ENCODE measurements at regions not wholly inside any gene's neighbourhood (a gene's known extent, or its start where the extent isn't known, plus 50 kb on each side); places are given as distances from the start of the nearest gene placed in this dataset.

GRCh38 chr4:81833576-81833975, 361.9 kb upstream of the RASGEF1B start:
- Mint-ChIP-seq H3K4me1 (no peaks in the 10 kb centered on the region), H3K27me3 (ENCODE audit: low read depth) (peaks cover 2% of the 10 kb centered on the region), H3K4me3 (no peak overlapping the region), H3K27ac (no peak overlapping the region), H3K36me3 (no peaks in the 10 kb centered on the region), H3K9me3 (no peaks in the 10 kb centered on the region)
- no peak for DNase-seq (ENCODE audit: low spot score in 2 of 2, unreplicated experiment in 2 of 2)
- TF ChIP-seq, protein P1, sequence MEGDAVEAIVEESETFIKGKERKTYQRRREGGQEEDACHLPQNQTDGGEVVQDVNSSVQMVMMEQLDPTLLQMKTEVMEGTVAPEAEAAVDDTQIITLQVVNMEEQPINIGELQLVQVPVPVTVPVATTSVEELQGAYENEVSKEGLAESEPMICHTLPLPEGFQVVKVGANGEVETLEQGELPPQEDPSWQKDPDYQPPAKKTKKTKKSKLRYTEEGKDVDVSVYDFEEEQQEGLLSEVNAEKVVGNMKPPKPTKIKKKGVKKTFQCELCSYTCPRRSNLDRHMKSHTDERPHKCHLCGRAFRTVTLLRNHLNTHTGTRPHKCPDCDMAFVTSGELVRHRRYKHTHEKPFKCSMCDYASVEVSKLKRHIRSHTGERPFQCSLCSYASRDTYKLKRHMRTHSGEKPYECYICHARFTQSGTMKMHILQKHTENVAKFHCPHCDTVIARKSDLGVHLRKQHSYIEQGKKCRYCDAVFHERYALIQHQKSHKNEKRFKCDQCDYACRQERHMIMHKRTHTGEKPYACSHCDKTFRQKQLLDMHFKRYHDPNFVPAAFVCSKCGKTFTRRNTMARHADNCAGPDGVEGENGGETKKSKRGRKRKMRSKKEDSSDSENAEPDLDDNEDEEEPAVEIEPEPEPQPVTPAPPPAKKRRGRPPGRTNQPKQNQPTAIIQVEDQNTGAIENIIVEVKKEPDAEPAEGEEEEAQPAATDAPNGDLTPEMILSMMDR (IDR thresholded peaks at IDR 0.05; ENCODE audit: unreplicated experiment): no peak

DNA sequence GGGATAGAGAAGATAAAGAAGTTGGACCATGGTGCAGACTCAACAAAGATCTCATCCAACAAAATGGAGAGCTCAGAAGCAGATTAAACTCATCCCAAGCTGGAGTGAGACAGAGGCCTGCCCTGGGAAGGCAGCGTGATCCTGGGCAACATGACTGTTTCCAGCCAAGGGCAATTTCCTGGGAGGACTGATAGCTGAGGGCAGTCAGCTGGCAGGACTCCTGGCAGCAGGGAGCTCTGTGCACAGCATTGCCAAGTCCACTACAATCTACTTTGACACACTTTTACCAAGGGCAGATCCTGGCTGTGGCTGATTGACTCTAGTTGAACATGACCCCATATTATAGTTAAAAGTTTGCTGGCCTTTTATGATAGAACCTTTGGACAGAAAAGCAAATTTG, 357.3 kb upstream of the RASGEF1B start:
- no peak overlapping the region for H3K4me3 Mint-ChIP-seq
- no peaks in the 10 kb centered on the region for H3K36me3 Mint-ChIP-seq
- H3K27me3 Mint-ChIP-seq (ENCODE audit: low read depth): no peaks in the 10 kb centered on the region
- no peak for DNase-seq (ENCODE audit: low spot score in 2 of 2, unreplicated experiment in 2 of 2)
- TF ChIP-seq, protein P1 (IDR thresholded peaks at IDR 0.05; ENCODE audit: unreplicated experiment): no peak
- H3K9me3 Mint-ChIP-seq: no peaks in the 10 kb centered on the region
- H3K4me1 Mint-ChIP-seq: no peaks in the 10 kb centered on the region
- H3K27ac Mint-ChIP-seq: no peak overlapping the region

- no peaks in the 10 kb centered on the region for H3K36me3 Mint-ChIP-seq
- no peak overlapping the region for H3K27ac Mint-ChIP-seq
- no peaks in the 10 kb centered on the region for H3K27me3 Mint-ChIP-seq (ENCODE audit: low read depth)
- H3K4me1 Mint-ChIP-seq: no peaks in the 10 kb centered on the region
- DNase-seq (ENCODE audit: low spot score in 2 of 2, unreplicated experiment in 2 of 2): no peak
- H3K9me3 Mint-ChIP-seq: no peaks in the 10 kb centered on the region
- no peak overlapping the region for H3K4me3 Mint-ChIP-seq
- TF ChIP-seq, protein P1 (IDR thresholded peaks at IDR 0.05; ENCODE audit: unreplicated experiment): no peak
These were observed 356.0 kb upstream of the RASGEF1B start for GRCh38 chr4:81827577-81828202.

DNA sequence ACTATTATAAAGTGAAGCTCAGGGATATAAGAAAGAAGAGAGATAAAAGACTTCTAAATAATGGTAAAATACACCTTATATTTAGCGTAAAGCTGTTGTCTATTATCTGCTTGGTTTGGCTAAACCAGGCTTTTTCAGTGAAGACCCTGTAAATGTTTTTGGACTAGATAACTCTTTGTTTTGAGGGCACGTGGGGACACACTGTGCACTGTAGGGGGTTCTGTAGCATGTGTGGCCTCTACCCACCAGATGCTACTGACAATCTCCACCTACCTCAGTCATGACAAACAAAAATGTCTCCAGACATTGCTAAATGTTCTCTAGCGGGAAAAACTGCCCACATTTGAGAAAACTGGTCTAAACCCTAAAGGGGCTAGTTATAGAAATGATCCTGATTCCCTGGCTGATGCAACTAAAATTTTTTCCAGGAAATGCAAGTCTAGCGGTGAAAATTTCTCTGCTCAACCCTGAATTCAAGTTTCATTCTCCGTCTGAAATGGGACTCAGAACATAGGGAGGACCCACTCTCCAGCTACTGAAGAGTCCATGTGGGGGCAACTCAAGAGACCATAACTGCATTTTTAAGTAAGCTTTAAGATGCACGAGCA, 355.2 kb upstream of the RASGEF1B start:
- no peaks in the 10 kb centered on the region for H3K36me3 Mint-ChIP-seq
- TF ChIP-seq, protein P1 (IDR thresholded peaks at IDR 0.05; ENCODE audit: unreplicated experiment): no peak
- no peak overlapping the region for H3K27ac Mint-ChIP-seq
- no peaks in the 10 kb centered on the region for H3K4me1 Mint-ChIP-seq
- no peak for DNase-seq (ENCODE audit: low spot score in 2 of 2, unreplicated experiment in 2 of 2)
- no peaks in the 10 kb centered on the region for H3K9me3 Mint-ChIP-seq
- no peaks in the 10 kb centered on the region for H3K27me3 Mint-ChIP-seq (ENCODE audit: low read depth)
- H3K4me3 Mint-ChIP-seq: no peak overlapping the region

DNA sequence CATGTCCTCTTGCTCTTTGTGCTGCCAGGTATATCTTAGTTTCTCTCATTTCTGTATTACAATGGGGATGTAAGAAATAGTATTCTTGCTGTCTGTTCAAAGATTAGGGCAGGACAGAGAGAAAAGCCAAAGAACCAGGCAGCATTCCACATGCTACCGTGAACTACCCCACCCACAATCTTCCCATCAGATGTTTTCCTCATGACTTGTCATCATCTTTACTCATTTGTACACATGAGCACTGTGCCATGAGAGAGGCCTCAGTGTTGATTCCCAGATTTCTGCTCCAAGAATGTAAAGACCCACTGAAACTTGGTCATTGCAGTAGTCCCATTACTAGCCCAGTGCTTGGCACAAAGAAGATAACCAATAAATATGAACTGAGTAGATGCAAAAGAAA, 354.6 kb upstream of the RASGEF1B start:
- H3K36me3 Mint-ChIP-seq: no peaks in the 10 kb centered on the region
- no peaks in the 10 kb centered on the region for H3K27me3 Mint-ChIP-seq (ENCODE audit: low read depth)
- H3K4me3 Mint-ChIP-seq: no peak overlapping the region
- no peaks in the 10 kb centered on the region for H3K4me1 Mint-ChIP-seq
- no peak overlapping the region for H3K27ac Mint-ChIP-seq
- TF ChIP-seq, protein P1 (IDR thresholded peaks at IDR 0.05; ENCODE audit: unreplicated experiment): no peak
- H3K9me3 Mint-ChIP-seq: no peaks in the 10 kb centered on the region
- DNase-seq (ENCODE audit: low spot score in 2 of 2, unreplicated experiment in 2 of 2): no peak
